H1 (cell line): ENCODE measurements at regions not wholly inside any gene's neighbourhood (a gene's known extent, or its start where the extent isn't known, plus 50 kb on each side); places are given as distances from the start of the nearest gene placed in this dataset.

Experiments
- CTCF ChIA-PET: fragments of 300-600 bp; sonication (Branson Sonifier 250); formaldehyde crosslinking; loops from one replicate; lab custom pipeline; 2021; ENCODE audit not compliant: partially characterized antibody; lab: Charles Lee
- POLR2A ChIA-PET: fragments of 300-600 bp; sonication (Branson Sonifier 250); formaldehyde crosslinking; loops from one replicate; lab custom pipeline; 2021; ENCODE audit warnings: inconsistent platforms; ENCODE audit not compliant: partially characterized antibody; lab: Charles Lee
- DNase-seq, 2 experiments: peaks; one replicate each; pipeline versions ENCODE4 v3.0.0 to v3.0.0-alpha.2; 2010 to 2022; ENCODE audit warnings: low spot score in 2 of 2, low read depth in 1 of 2, mixed read lengths in 1 of 2
- FAIRE-seq: peaks from 2 replicates; lab custom pipeline; 2011; peaks lifted over from hg19 to GRCh38; lab: Jason Lieb, UNC
- H2AFZ ChIP-seq: 2 replicates; pipeline ENCODE4 v1.8.1; 2012; ENCODE audit warnings: low read length, inconsistent platforms
- H2AK5ac ChIP-seq: 2 replicates; pipeline ENCODE4 v1.6.1; 2013; ENCODE audit warnings: low read depth, low read length
- H2BK120ac ChIP-seq: replicated peaks from 2 replicates; pipeline ENCODE3; 2013; ENCODE audit warnings: low read depth, low read length, inconsistent platforms
- H2BK12ac ChIP-seq: 2 replicates; pipeline ENCODE4 v1.6.1; 2013; ENCODE audit warnings: low read depth, low read length
- H2BK15ac ChIP-seq: 2 replicates; pipeline ENCODE4 v1.6.1; 2013; ENCODE audit warnings: low read length
- H2BK20ac ChIP-seq: 2 replicates; pipeline ENCODE4 v1.6.1; 2013; ENCODE audit warnings: low read length
- H2BK5ac ChIP-seq: 2 replicates; pipeline ENCODE4 v1.6.1; 2013; ENCODE audit warnings: low read depth, low read length
- H3K14ac ChIP-seq: 2 replicates; pipeline ENCODE4 v1.6.1; 2013; ENCODE audit warnings: inconsistent platforms; ENCODE audit not compliant: insufficient read length
- H3K18ac ChIP-seq: 2 replicates; pipeline ENCODE4 v1.6.1; 2013; ENCODE audit warnings: low read length; ENCODE audit errors: extremely low read depth
- H3K23ac ChIP-seq: 2 replicates; pipeline ENCODE4 v1.6.1; 2013; ENCODE audit warnings: inconsistent platforms; ENCODE audit not compliant: insufficient read length
- H3K23me2 ChIP-seq: 2 replicates; pipeline ENCODE4 v1.6.1; 2013; ENCODE audit warnings: low read depth, low read length
- H3K27ac ChIP-seq: 2 replicates; pipeline ENCODE4 v1.6.1; 2011; ENCODE audit warnings: low read depth, low read length, inconsistent platforms
- H3K27me3 ChIP-seq, 4 experiments: replicated peaks in 1 of 4; 1 replicate in 1 of 4; 2 replicates in 3 of 4; pipeline versions ENCODE4 v1.6.1 to v1.8.1; 2011 to 2013; ENCODE audit warnings: low read length in 3 of 4, mild to moderate bottlenecking in 3 of 4, inconsistent platforms in 2 of 4, mixed read lengths in 2 of 4, moderate library complexity in 1 of 4; ENCODE audit not compliant: control insufficient read depth in 3 of 4, insufficient read depth in 3 of 4; ENCODE audit errors: extremely low read depth in 1 of 4
- H3K36me3 ChIP-seq, 4 experiments: 2 replicates each; pipeline versions ENCODE4 v1.6.1 to v1.8.1; 2011 to 2013; ENCODE audit warnings: mild to moderate bottlenecking in 4 of 4, low read length in 3 of 4, moderate library complexity in 2 of 4, control low read depth in 1 of 4, inconsistent platforms in 1 of 4; ENCODE audit not compliant: insufficient read depth in 4 of 4, control insufficient read depth in 2 of 4
- H3K4ac ChIP-seq: replicated peaks from 2 replicates; pipeline ENCODE3; 2013; ENCODE audit warnings: low read length, low read depth, mixed read lengths, inconsistent platforms; ENCODE audit not compliant: insufficient read length
- H3K4me1 ChIP-seq, 4 experiments: replicated peaks in 1 of 4; 1 replicate in 1 of 4; 2 replicates in 3 of 4; pipeline versions ENCODE4 v1.6.1 to v1.8.1; 2011 to 2013; ENCODE audit warnings: low read length in 3 of 4, inconsistent platforms in 2 of 4, mixed read lengths in 1 of 4; ENCODE audit not compliant: insufficient read depth in 4 of 4, control insufficient read depth in 3 of 4
- H3K4me2 ChIP-seq, 2 experiments: 2 replicates each; pipeline versions ENCODE4 v1.6.1 to v1.8.1; 2011 to 2013; ENCODE audit warnings: low read depth in 2 of 2, low read length in 2 of 2, control low read depth in 1 of 2, inconsistent platforms in 1 of 2, mild to moderate bottlenecking in 1 of 2; ENCODE audit not compliant: insufficient read depth in 1 of 2
- H3K4me3 ChIP-seq, 4 experiments: fragments of 200-600, 300-600 bp in 1 of 4; sonication (generic), shearing (Covaris generic), sonication (Bioruptor Twin) in 1 of 4; 2 replicates each; pipeline versions ENCODE4 v1.5.1 to v1.8.1; 2011 to 2016; ENCODE audit warnings: low read length in 4 of 4, low read depth in 3 of 4, control low read depth in 2 of 4, inconsistent platforms in 2 of 4, mild to moderate bottlenecking in 2 of 4, mixed read lengths in 1 of 4, moderate library complexity in 1 of 4; ENCODE audit not compliant: insufficient read depth in 2 of 4; ENCODE audit errors: extremely low read depth in 1 of 4
- H3K56ac ChIP-seq: replicated peaks from 2 replicates; pipeline ENCODE3; 2013; ENCODE audit warnings: low read depth, mild to moderate bottlenecking, mixed read lengths, low read length, inconsistent platforms; ENCODE audit not compliant: insufficient read length
- H3K79me1 ChIP-seq: 2 replicates; pipeline ENCODE4 v1.6.1; 2013; ENCODE audit warnings: low read depth, low read length, control low read depth
- H3K79me2 ChIP-seq, 2 experiments: 2 replicates each; pipeline versions ENCODE4 v1.6.1 to v1.8.1; 2012 to 2013; ENCODE audit warnings: low read length in 2 of 2, mild to moderate bottlenecking in 2 of 2, inconsistent platforms in 1 of 2; ENCODE audit not compliant: insufficient read depth in 2 of 2, control insufficient read depth in 1 of 2
- H3K9ac ChIP-seq, 4 experiments: replicated peaks in 1 of 4; 1 replicate in 1 of 4; 2 replicates in 3 of 4; pipeline versions ENCODE4 v1.6.1 to v1.8.1; 2011 to 2013; ENCODE audit warnings: low read depth in 3 of 4, low read length in 3 of 4, control low read depth in 2 of 4, mild to moderate bottlenecking in 2 of 4, moderate library complexity in 2 of 4, inconsistent platforms in 1 of 4; ENCODE audit errors: extremely low read depth in 1 of 4
- H3K9me3 ChIP-seq, 2 experiments: 2 replicates each; pipeline versions ENCODE4 v1.6.1 to v1.8.1; 2012 to 2013; ENCODE audit warnings: mild to moderate bottlenecking in 2 of 2, moderate library complexity in 2 of 2, control low read depth in 1 of 2, inconsistent platforms in 1 of 2, low read depth in 1 of 2, low read length in 1 of 2, mixed read lengths in 1 of 2; ENCODE audit not compliant: insufficient read depth in 2 of 2
- H4K20me1 ChIP-seq, 2 experiments: replicated peaks in 1 of 2; 2 replicates each; pipeline versions ENCODE3 to v1.8.1; 2011 to 2013; ENCODE audit warnings: inconsistent platforms in 2 of 2, low read length in 2 of 2, mild to moderate bottlenecking in 1 of 2; ENCODE audit not compliant: insufficient read depth in 2 of 2, control insufficient read depth in 1 of 2
- H4K5ac ChIP-seq: 2 replicates; pipeline ENCODE4 v1.6.1; 2013; ENCODE audit warnings: low read length, low read depth, mixed read lengths, inconsistent platforms; ENCODE audit not compliant: insufficient read length
- H4K8ac ChIP-seq: 2 replicates; pipeline ENCODE4 v1.8.0; 2013; ENCODE audit warnings: mild to moderate bottlenecking, moderate library complexity, low read length, inconsistent platforms; ENCODE audit not compliant: insufficient read depth; ENCODE audit errors: extremely low read depth
- H4K91ac ChIP-seq: replicated peaks from 2 replicates; pipeline ENCODE3; 2013; ENCODE audit warnings: low read length, mixed read lengths, inconsistent platforms; ENCODE audit not compliant: insufficient read length
- CBX5 ChIP-seq: fragments of 300-800, 300-1000 bp; sonication (generic); IDR thresholded peaks from 2 replicates; pipeline ENCODE4 v1.7.1; 2016; ENCODE audit warnings: antibody characterized with exemption, low read length, low read depth
- CHD2 ChIP-seq: IDR thresholded peaks from 2 replicates; pipeline ENCODE4 v1.6.1; 2012; ENCODE audit warnings: low read length, improper control_type of control experiment
- EZH2 ChIP-seq: fragments of 200-600 bp; sonication (generic); IDR thresholded peaks from 2 replicates; pipeline ENCODE4 v1.7.1; 2012; ENCODE audit warnings: low read depth, mild to moderate bottlenecking, moderate library complexity, low read length, inconsistent platforms; ENCODE audit not compliant: severe bottlenecking
- WGBS, 2 experiments: shearing (Covaris generic) in 1 of 2; methylation state at CpG; one replicate each; pipeline versions ENCODE4 v1.1.6 to v1.1.7; 2013 to 2015; ENCODE audit warnings: low lambda C conversion rate in 2 of 2, mixed read lengths in 2 of 2, inconsistent platforms in 1 of 2, low coverage in 1 of 2, missing lambda C conversion rate in 1 of 2; ENCODE audit not compliant: insufficient replicate concordance in 2 of 2, insufficient coverage in 1 of 2, insufficient read length in 1 of 2; ENCODE audit errors: extremely low coverage in 1 of 2, missing lambda C conversion rate in 1 of 2; 5-methylcytosine and 5-hydroxymethylcytosine counted together

- Histone ChIP-seq H3K27me3 (peaks cover 0 to 7% (median 2%) of the 10 kb centered on the region in 4 experiments; a peak in 4 of 7 replicates), H3K4me3 (no peak overlapping the region), H2BK15ac (no peak overlapping the region), H4K5ac (no peak overlapping the region), H2BK12ac (no peak overlapping the region), H4K91ac (no peak overlapping the region), H3K23ac (no peak overlapping the region), H3K36me3 (no peaks in the 10 kb centered on the region), H3K4me2 (no peak overlapping the region), H2BK5ac (no peak overlapping the region), H2BK120ac (no peak overlapping the region), H3K56ac (no peak overlapping the region), H3K14ac (no peak overlapping the region), H2AFZ (no peak overlapping the region), H3K18ac (no peak overlapping the region), H2BK20ac (no peak overlapping the region), H4K8ac (no peak overlapping the region; the same call in 1 of the 2 replicates), H3K9ac (no peak overlapping the region), H2AK5ac (no peak overlapping the region), H3K27ac (no peak overlapping the region), H3K23me2 (no peaks in the 10 kb centered on the region), H3K4me1 (peaks cover 0 to 2% (median 0%) of the 10 kb centered on the region in 4 experiments; a peak in 1 of 7 replicates), H4K20me1 (peaks cover 0 to 2% of the 10 kb centered on the region in 2 experiments), H3K79me2 (no peaks in the 10 kb centered on the region), H3K4ac (no peak overlapping the region), H3K79me1 (no peaks in the 10 kb centered on the region), H3K9me3 (no peaks in the 10 kb centered on the region; a peak in 1 of 4 replicates)
- ChIA-PET CTCF (interaction anchor here (0.9 to 1.6 kb wide), 4 partner anchors 16 to 75 kb away, joined by 3 to 4 read pairs (median 4); no protein-coding TSS in a partner anchor), POLR2A (no interaction called here)
- no peak for DNase-seq
- no peak for TF ChIP-seq EZH2
- no peak for TF ChIP-seq CHD2
- no peak for TF ChIP-seq CBX5
- 83% methylated on average over 11 of the region's 11 CpGs; no CpG with 5 or more reads in 1 of the 2 experiments for WGBS, 2 experiments
- FAIRE-seq: no peak
Observed at GRCh38 chr10:133033742-133034048, 54.0 kb upstream of the ADGRA1 start.
